RWPE2 (cell line): ENCODE measurements at regions not wholly inside any gene's neighbourhood (a gene's known extent, or its start where the extent isn't known, plus 50 kb on each side); places are given as distances from the start of the nearest gene placed in this dataset.

Experiments
- ATAC-seq: fragments of 200-7000 bp; cut with Tn5 transposase; 3 replicates; pipeline ENCODE4 v1.9.1; 2021; ENCODE audit warnings: low read depth
- DNase-seq: peaks from one replicate; pipeline ENCODE4 v3.0.0-alpha.2; 2020; ENCODE audit warnings: low spot score
- H3K27ac ChIP-seq: fragments of 450-650 bp; 2 replicates; pipeline ENCODE4 v1.5.1; 2017; ENCODE audit warnings: mild to moderate bottlenecking; ENCODE audit not compliant: poor library complexity, severe bottlenecking
- H3K27me3 ChIP-seq: fragments of 250-450 bp; sonication (Bioruptor Pico); 2 replicates; pipeline ENCODE4 v1.5.1; 2021; ENCODE audit warnings: mild to moderate bottlenecking, moderate library complexity; ENCODE audit not compliant: insufficient read depth, poor library complexity, severe bottlenecking
- H3K36me3 ChIP-seq: fragments of 250-450 bp; sonication (Bioruptor Pico); 2 replicates; pipeline ENCODE4 v1.5.1; 2020; ENCODE audit warnings: low read depth, mild to moderate bottlenecking, moderate library complexity
- H3K4me1 ChIP-seq: fragments of 250-450 bp; sonication (Bioruptor Pico); 2 replicates; pipeline ENCODE4 v1.5.1; 2021; ENCODE audit warnings: mild to moderate bottlenecking, moderate library complexity; ENCODE audit not compliant: insufficient read depth, poor library complexity, severe bottlenecking
- H3K4me3 ChIP-seq: fragments of 250-450 bp; sonication (Bioruptor Pico); 2 replicates; pipeline ENCODE4 v1.5.1; 2021; ENCODE audit warnings: mild to moderate bottlenecking, moderate library complexity; ENCODE audit not compliant: severe bottlenecking
- H3K9me3 ChIP-seq: fragments of 250-450 bp; sonication (Bioruptor Pico); 2 replicates; pipeline ENCODE4 v1.5.1; 2021; ENCODE audit warnings: mild to moderate bottlenecking, moderate library complexity; ENCODE audit not compliant: severe bottlenecking
- TF ChIP-seq, protein P1 (sequence below): fragments of 450-650 bp; IDR thresholded peaks from one replicate; pipeline ENCODE4 v1.5.1; 2017; ENCODE audit warnings: mild to moderate bottlenecking, moderate library complexity; ENCODE audit not compliant: poor library complexity, severe bottlenecking

DNA sequence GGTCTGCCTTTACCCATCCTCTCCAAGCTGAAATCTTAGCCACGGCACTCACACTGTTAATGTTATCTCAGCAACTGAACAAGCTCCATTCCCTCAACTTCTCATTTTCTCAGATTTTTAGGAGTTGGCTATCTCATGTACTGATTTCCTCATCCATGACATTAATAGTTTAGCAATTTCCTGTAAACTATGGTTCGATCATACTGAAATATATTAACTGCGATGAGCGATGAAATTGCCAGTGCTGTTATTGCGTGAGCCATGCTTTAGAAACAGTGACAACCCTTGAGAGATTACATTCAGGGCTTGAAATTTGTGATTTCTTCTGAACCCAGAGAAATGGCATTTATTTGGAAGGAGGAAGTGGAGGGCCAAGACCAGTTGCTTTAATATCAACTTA is 223.7 kb downstream of the GPAT3 start:
- Histone ChIP-seq H3K4me3 (no peak overlapping the region), H3K27ac (no peak overlapping the region), H3K9me3 (no peaks in the 10 kb centered on the region), H3K27me3 (no peaks in the 10 kb centered on the region), H3K36me3 (no peaks in the 10 kb centered on the region), H3K4me1 (no peaks in the 10 kb centered on the region)
- no peak for DNase-seq
- no peak for ATAC-seq
- TF ChIP-seq, protein P1, sequence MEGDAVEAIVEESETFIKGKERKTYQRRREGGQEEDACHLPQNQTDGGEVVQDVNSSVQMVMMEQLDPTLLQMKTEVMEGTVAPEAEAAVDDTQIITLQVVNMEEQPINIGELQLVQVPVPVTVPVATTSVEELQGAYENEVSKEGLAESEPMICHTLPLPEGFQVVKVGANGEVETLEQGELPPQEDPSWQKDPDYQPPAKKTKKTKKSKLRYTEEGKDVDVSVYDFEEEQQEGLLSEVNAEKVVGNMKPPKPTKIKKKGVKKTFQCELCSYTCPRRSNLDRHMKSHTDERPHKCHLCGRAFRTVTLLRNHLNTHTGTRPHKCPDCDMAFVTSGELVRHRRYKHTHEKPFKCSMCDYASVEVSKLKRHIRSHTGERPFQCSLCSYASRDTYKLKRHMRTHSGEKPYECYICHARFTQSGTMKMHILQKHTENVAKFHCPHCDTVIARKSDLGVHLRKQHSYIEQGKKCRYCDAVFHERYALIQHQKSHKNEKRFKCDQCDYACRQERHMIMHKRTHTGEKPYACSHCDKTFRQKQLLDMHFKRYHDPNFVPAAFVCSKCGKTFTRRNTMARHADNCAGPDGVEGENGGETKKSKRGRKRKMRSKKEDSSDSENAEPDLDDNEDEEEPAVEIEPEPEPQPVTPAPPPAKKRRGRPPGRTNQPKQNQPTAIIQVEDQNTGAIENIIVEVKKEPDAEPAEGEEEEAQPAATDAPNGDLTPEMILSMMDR = no peak

DNA sequence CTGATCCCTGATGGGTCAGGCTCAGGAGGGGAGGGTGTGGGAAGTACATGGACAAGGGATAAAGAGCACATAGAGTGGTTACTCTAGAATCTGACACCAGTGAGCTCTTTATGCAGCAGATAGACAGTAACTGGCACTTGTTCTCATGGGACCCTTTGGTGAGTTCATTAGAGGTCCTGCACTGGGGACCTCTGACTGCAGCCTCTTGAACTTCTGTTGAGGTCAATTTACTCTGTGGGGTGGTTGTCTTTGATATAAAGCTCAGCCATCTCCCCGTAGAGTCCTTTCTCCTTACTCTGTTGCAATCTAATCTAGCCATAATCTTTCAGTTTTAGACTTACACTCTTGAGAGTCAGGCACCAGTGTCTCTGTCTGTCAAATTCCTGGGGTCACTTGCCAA is 222.4 kb downstream of the GPAT3 start:
- Histone ChIP-seq H3K27ac (no peak overlapping the region), H3K4me3 (no peak overlapping the region), H3K9me3 (no peaks in the 10 kb centered on the region), H3K27me3 (no peaks in the 10 kb centered on the region), H3K4me1 (no peaks in the 10 kb centered on the region), H3K36me3 (no peaks in the 10 kb centered on the region)
- TF ChIP-seq, protein P1 = no peak
- no peak for DNase-seq
- no peak for ATAC-seq

DNA sequence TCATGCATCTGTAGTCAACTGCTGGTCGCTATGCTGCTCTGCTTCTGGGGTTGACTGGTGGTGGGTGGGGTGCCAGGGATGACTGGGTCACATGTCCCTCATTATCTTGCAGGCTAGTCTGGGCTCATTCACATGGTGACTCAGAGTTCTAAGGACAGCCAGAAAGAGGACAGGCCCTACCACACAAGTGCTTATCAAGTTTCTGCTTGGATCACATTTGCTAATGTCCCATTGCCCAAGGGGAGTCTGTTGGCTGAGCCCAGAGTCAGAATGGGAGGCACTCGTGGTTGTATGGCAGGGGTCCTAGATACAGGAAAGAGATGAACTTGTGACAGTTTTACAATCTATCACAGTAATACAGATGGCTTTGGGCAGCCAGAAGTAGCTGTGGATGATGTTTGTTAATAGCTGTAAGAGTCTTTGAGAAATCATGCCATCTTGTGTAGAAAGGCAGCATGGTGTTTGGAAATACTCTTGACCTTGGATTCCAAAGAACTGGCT is 221.3 kb downstream of the GPAT3 start:
- Histone ChIP-seq H3K4me3 (no peak overlapping the region), H3K9me3 (no peaks in the 10 kb centered on the region), H3K27ac (no peak overlapping the region), H3K27me3 (no peaks in the 10 kb centered on the region), H3K36me3 (no peaks in the 10 kb centered on the region), H3K4me1 (no peaks in the 10 kb centered on the region)
- TF ChIP-seq, protein P1 = no peak
- ATAC-seq = no peak; the same call in 2 of the 3 replicates
- no peak for DNase-seq

DNA sequence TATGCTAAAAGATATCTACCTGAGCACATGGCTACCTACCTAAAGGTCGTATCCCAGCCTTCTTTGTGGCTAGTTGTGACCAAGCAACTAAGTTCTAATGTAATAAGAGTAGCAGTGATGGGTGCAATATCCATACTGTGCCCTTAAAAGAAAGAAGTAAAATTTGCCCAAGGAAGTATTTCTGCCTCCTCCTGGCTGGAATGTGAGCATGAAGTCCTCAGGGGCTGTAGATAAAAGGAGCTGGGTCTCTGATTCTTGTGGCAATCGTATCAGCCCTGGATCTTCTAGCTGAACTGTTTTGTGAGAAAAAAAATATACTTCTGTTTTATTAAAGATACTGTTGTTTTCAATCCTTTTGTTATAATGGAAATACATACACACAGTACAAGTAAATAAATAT is 217.4 kb downstream of the GPAT3 start:
- no peaks in the 10 kb centered on the region for H3K36me3 ChIP-seq
- ATAC-seq (no peak), DNase-seq (no peak)
- H3K27ac ChIP-seq = no peak overlapping the region
- H3K27me3 ChIP-seq = no peaks in the 10 kb centered on the region
- TF ChIP-seq, protein P1 = no peak
- H3K4me1 ChIP-seq = peaks cover 11% of the 10 kb centered on the region
- H3K9me3 ChIP-seq = no peaks in the 10 kb centered on the region
- no peak overlapping the region for H3K4me3 ChIP-seq

DNA sequence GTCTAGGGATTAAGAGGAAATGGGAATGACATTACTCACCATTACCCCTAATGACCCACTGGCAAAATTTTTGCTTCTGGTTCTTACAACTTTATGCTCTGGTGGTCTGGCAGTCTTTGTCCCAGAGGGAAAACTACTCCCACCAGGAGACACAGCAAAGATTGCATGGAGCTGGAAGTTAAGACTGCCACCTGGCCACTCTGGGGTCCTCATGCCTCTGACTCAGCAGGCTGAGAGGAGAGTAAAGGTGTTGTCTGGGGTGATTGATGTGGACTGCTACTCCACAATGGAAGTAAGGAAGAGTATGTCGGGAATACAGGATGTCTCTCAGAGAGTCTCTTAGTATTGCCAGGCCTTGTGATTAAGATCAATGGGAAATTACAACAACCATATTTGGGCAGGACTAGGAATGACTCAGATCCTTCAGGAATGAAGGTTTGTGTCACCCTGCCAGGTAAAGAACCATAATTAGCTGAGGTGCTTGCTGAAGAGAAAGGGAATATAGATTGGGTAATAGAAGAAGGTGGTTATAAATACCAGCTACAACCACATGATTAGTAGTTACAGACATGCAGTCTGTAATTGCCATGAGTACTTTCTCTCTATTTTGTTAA is 215.5 kb downstream of the GPAT3 start:
- H3K27ac ChIP-seq = peak overlapping the region; percentile 45
- H3K4me3 ChIP-seq = no peak overlapping the region
- peak; percentile 95 for ATAC-seq

More for the DNA sequence above, 215.5 kb downstream of the GPAT3 start:
- Histone ChIP-seq H3K36me3 (no peaks in the 10 kb centered on the region), H3K27me3 (no peaks in the 10 kb centered on the region), H3K9me3 (no peaks in the 10 kb centered on the region), H3K4me1 (peaks cover 11% of the 10 kb centered on the region)
- TF ChIP-seq, protein P1 = no peak
- no peak for DNase-seq
